Breast epithelium (tissue), 4 donors: ENCODE measurements at regions not wholly inside any gene's neighbourhood (a gene's known extent, or its start where the extent isn't known, plus 50 kb on each side); places are given as distances from the start of the nearest gene placed in this dataset.

ENCODE experiments used
- DNase-seq, 2 donors: peaks; one replicate each; pipeline ENCODE4 v3.0.0-alpha.2; 2019; ENCODE audit warnings: low spot score in 2 of 2
- H3K27ac ChIP-seq, 2 donors: fragments of 200-600 bp; sonication (generic) in 1 of 2; one replicate each; pipeline ENCODE4 v1.5.1; 2016 to 2019; ENCODE audit warnings: mild to moderate bottlenecking in 1 of 2
- H3K27me3 ChIP-seq, 2 donors: fragments of 200-600 bp; sonication (generic) in 1 of 2; one replicate each; pipeline versions ENCODE4 v1.5.1 to v1.6.0; 2017 to 2019; ENCODE audit warnings: control low read depth in 1 of 2, mild to moderate bottlenecking in 1 of 2
- H3K36me3 ChIP-seq: fragments of 200-600 bp; one replicate; pipeline ENCODE4 v1.5.1; 2019
- H3K4me1 ChIP-seq, 2 donors: fragments of 200-600 bp; sonication (generic); one replicate each; pipeline ENCODE4 v1.5.1; 2016 to 2019; ENCODE audit warnings: control low read depth in 1 of 2
- H3K4me3 ChIP-seq, 3 donors: fragments of 200-600 bp; sonication (generic); 1 replicate in 2 of 3; 2 replicates in 1 of 3; pipeline ENCODE4 v1.5.1; 2016 to 2019; ENCODE audit warnings: mild to moderate bottlenecking in 3 of 3, moderate library complexity in 2 of 3
- H3K9me3 ChIP-seq, 2 donors: fragments of 200-600 bp; sonication (generic) in 1 of 2; one replicate each; pipeline ENCODE4 v1.5.1; 2016 to 2019; ENCODE audit warnings: control low read depth in 1 of 2
- POLR2A ChIP-seq: fragments of 450-650 bp; IDR thresholded peaks from one replicate; pipeline ENCODE4 v1.6.1; 2016; ENCODE audit warnings: antibody characterized with exemption, mild to moderate bottlenecking, moderate library complexity
- POLR2AphosphoS5 ChIP-seq, 3 donors: sonication (generic); formaldehyde crosslinking; IDR thresholded peaks; one replicate each; pipeline ENCODE4 v1.6.1; 2017; ENCODE audit warnings: antibody characterized with exemption in 3 of 3
- intact Hi-C: fragments of 100-400 bp; cut with DNase I; formaldehyde crosslinking; loops from one replicate; pipeline ENCODE4 v1.15.1; 2023; ENCODE audit warnings: low total_unique reads
- TF ChIP-seq, protein P1 (sequence below), 3 donors: fragments of 450-650 bp; IDR thresholded peaks; one replicate each; pipeline ENCODE4 v1.5.1; 2016 to 2017; ENCODE audit warnings: antibody characterized with exemption in 3 of 3, mild to moderate bottlenecking in 3 of 3, moderate library complexity in 3 of 3

DNA sequence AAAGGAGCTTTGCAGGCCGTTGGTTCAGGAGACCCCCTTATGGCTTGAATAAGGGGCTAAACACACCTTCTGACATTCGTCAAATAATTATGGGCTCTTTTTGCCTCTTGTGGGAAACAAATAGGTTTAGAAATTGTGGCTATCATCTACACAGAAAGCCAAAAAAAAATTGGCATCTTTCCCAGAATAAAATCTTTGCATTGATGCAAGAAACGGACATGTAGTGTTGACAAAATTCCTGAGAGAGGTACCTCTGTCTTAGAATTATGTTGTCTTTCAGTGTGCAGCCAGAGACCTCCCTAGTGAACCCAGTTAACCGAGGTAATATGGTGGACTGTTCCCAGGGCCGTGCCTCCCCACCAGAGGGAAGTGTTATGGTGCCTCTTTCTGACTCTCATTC lies 283.9 kb downstream of the SDHAF3 start:
- Histone ChIP-seq H3K4me1 (no peaks in the 10 kb centered on the region), H3K27me3 (peaks cover 0 to 4% of the 10 kb centered on the region in 2 donors)

DNA sequence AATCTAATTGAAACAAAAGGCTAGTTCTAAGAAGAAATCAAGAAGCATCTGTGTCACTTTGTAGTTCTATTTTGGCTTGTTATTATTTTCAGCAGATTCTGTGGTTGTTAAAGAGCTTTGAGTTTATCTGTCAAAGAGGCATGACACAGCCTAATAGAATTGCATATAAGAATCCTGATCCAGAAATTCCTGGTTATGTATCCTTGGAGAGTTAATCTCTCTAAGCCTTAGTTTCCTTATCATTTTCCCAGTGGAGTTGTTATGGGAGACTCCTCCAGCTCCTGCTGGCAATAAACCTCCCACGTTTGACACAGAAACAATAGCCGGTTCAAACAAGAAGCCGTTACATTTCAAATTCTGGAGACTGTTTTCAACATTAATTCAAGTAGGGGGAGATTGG lies 288.3 kb downstream of the SDHAF3 start:
- TF ChIP-seq, protein P1, sequence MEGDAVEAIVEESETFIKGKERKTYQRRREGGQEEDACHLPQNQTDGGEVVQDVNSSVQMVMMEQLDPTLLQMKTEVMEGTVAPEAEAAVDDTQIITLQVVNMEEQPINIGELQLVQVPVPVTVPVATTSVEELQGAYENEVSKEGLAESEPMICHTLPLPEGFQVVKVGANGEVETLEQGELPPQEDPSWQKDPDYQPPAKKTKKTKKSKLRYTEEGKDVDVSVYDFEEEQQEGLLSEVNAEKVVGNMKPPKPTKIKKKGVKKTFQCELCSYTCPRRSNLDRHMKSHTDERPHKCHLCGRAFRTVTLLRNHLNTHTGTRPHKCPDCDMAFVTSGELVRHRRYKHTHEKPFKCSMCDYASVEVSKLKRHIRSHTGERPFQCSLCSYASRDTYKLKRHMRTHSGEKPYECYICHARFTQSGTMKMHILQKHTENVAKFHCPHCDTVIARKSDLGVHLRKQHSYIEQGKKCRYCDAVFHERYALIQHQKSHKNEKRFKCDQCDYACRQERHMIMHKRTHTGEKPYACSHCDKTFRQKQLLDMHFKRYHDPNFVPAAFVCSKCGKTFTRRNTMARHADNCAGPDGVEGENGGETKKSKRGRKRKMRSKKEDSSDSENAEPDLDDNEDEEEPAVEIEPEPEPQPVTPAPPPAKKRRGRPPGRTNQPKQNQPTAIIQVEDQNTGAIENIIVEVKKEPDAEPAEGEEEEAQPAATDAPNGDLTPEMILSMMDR (IDR thresholded peaks at IDR 0.05): no peak
- no peak for TF ChIP-seq POLR2AphosphoS5 (IDR thresholded peaks at IDR 0.05)
- TF ChIP-seq POLR2A: no peak
- H3K4me1 ChIP-seq: no peaks in the 10 kb centered on the region
- no peak for DNase-seq
- H3K36me3 ChIP-seq: no peaks in the 10 kb centered on the region
- H3K27ac ChIP-seq: no peak overlapping the region
- no peaks in the 10 kb centered on the region for H3K9me3 ChIP-seq
- intact Hi-C loops: no loop called here
- H3K27me3 ChIP-seq: peaks cover 0 to 4% of the 10 kb centered on the region in 2 donors
- no peak overlapping the region for H3K4me3 ChIP-seq

More for the DNA sequence above, 283.9 kb downstream of the SDHAF3 start:
- Histone ChIP-seq H3K9me3 (no peaks in the 10 kb centered on the region), H3K36me3 (no peaks in the 10 kb centered on the region), H3K27ac (no peak overlapping the region), H3K4me3 (no peak overlapping the region)
- no peak for DNase-seq
- TF ChIP-seq, protein P1 (IDR thresholded peaks at IDR 0.05): no peak
- TF ChIP-seq POLR2A (no peak), POLR2AphosphoS5 (IDR thresholded peaks at IDR 0.05) (no peak)
- intact Hi-C loops: no loop called here

DNA sequence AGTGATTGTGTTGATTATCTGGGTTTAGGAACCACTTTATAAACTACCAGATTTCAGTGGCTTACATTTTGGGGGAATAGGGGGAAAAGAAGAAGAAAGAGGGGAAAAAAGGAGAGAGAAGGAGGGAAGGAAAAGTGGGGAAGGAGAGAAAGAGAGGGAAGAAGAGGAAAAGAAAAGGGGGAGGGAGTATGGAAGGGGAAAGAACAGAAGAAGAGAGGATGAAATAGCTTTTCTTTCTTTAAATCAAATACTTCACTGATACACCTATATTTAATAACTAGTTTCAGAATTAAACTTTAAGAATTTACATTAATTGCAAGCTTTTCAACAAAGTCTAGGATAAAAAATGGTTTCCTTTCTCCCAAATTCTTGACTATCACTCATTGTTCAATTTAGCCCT lies 289.6 kb downstream of the SDHAF3 start:
- Histone ChIP-seq H3K4me3 (no peak overlapping the region), H3K27me3 (no peaks in the 10 kb centered on the region), H3K36me3 (no peaks in the 10 kb centered on the region), H3K27ac (no peak overlapping the region), H3K9me3 (no peaks in the 10 kb centered on the region), H3K4me1 (no peaks in the 10 kb centered on the region)
- no peak for DNase-seq
- TF ChIP-seq, protein P1 (IDR thresholded peaks at IDR 0.05): no peak
- TF ChIP-seq POLR2AphosphoS5 (IDR thresholded peaks at IDR 0.05) (no peak), POLR2A (no peak)
- intact Hi-C loops: no loop called here

DNA sequence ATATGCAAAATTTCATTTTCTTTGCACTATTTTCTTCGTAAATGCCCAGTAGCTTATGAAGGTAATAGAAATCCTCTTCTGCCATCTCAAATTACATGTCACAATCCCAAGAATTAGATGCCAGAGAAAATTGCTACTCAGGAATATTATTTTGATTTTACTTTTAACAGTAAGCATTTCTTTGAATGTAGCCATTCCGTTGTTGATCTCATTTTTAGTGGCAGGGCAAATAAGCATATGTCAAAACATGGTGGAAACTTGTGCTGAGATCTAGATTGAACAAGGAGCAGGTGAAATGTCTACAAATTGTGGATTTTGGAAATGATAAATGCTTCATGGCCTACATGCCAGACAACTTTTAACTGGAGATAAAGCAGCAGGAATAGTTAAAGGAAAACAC lies 291.8 kb downstream of the SDHAF3 start:
- Histone ChIP-seq H3K4me3 (no peak overlapping the region), H3K36me3 (no peaks in the 10 kb centered on the region), H3K4me1 (no peaks in the 10 kb centered on the region), H3K9me3 (no peaks in the 10 kb centered on the region), H3K27ac (no peak overlapping the region), H3K27me3 (no peaks in the 10 kb centered on the region)
- TF ChIP-seq, protein P1 (IDR thresholded peaks at IDR 0.05): no peak
- no peak for TF ChIP-seq POLR2A
- no peak for TF ChIP-seq POLR2AphosphoS5 (IDR thresholded peaks at IDR 0.05)
- intact Hi-C loops: no loop called here
- no peak for DNase-seq

DNA sequence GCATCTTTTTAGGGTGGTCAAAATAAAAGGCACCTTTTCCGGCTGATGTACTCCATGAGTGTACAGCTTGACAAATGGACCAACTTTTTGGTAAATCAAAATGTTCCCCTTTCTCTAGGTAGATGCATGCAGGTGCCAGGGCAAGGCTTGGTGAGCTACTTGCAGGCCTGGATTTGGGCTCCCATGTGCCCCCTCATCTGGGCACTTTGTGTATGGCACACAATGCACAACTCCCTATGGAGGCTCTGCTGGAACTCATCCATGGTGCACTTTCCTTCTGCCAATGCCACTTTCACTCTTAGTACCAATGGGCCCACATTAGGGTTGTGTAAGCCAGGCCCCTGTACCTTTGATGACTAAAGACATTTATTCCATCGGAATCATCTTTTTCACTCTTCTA lies 300.8 kb downstream of the SDHAF3 start:
- intact Hi-C loops: no loop called here
- H3K27ac ChIP-seq: no peak overlapping the region
- H3K36me3 ChIP-seq: no peaks in the 10 kb centered on the region
- H3K27me3 ChIP-seq: no peaks in the 10 kb centered on the region
- H3K9me3 ChIP-seq: no peaks in the 10 kb centered on the region
- no peak for DNase-seq
- no peaks in the 10 kb centered on the region for H3K4me1 ChIP-seq
- no peak overlapping the region for H3K4me3 ChIP-seq
- TF ChIP-seq, protein P1 (IDR thresholded peaks at IDR 0.05): no peak
- TF ChIP-seq POLR2A (no peak), POLR2AphosphoS5 (IDR thresholded peaks at IDR 0.05) (no peak)
